Neural progenitor cell (in vitro differentiated cells): ENCODE measurements at regions not wholly inside any gene's neighbourhood (a gene's known extent, or its start where the extent isn't known, plus 50 kb on each side); places are given as distances from the start of the nearest gene placed in this dataset.

ENCODE experiments used
- DNase-seq: peaks from one replicate; pipeline ENCODE4 v3.0.0-alpha.2; 2016; ENCODE audit warnings: low spot score
- H2AFZ ChIP-seq: fragments of 200-600 bp; sonication (generic); replicated peaks from 2 replicates; pipeline ENCODE4 v1.6.1; 2016; ENCODE audit warnings: antibody characterized with exemption
- H3F3A ChIP-seq: fragments of 200-600 bp; sonication (generic); 2 replicates; pipeline ENCODE4 v1.6.1; 2016; ENCODE audit warnings: antibody characterized with exemption, low read depth
- H3K27ac ChIP-seq: fragments of 200-600 bp; sonication (generic); 2 replicates; pipeline ENCODE4 v1.5.1; 2016; ENCODE audit warnings: mild to moderate bottlenecking
- H3K27me3 ChIP-seq: fragments of 200-600 bp; sonication (generic); 2 replicates; pipeline ENCODE4 v1.6.1; 2016; ENCODE audit warnings: mild to moderate bottlenecking, moderate library complexity
- H3K36me3 ChIP-seq: fragments of 200-600 bp; sonication (generic); 2 replicates; pipeline ENCODE4 v1.5.1; 2016
- H3K4me1 ChIP-seq: fragments of 200-600 bp; sonication (generic); 2 replicates; pipeline ENCODE4 v1.6.1; 2016; ENCODE audit warnings: mixed run types
- H3K4me2 ChIP-seq: fragments of 200-600 bp; sonication (generic); 2 replicates; pipeline ENCODE4 v1.6.1; 2016
- H3K4me3 ChIP-seq: fragments of 200-600 bp; sonication (generic); 2 replicates; pipeline ENCODE4 v1.5.1; 2016
- H3K79me2 ChIP-seq: fragments of 200-600 bp; sonication (generic); 2 replicates; pipeline ENCODE4 v1.6.1; 2016; ENCODE audit warnings: low read depth
- H3K9ac ChIP-seq: fragments of 200-600 bp; sonication (generic); 2 replicates; pipeline ENCODE4 v1.6.1; 2016
- H3K9me3 ChIP-seq: fragments of 200-600 bp; sonication (generic); 2 replicates; pipeline ENCODE4 v1.5.1; 2016; ENCODE audit warnings: low read depth
- H4K20me1 ChIP-seq: fragments of 200-600 bp; sonication (generic); 2 replicates; pipeline ENCODE4 v1.6.1; 2016; ENCODE audit warnings: low read depth
- H3K27ac Mint-ChIP-seq: 3 replicates; pipeline ENCODE4 v1.8.0; 2021; ENCODE audit warnings: mixed read lengths
- H3K27me3 Mint-ChIP-seq: 2 replicates; pipeline ENCODE4 v1.8.0; 2022; ENCODE audit warnings: low read depth, mild to moderate bottlenecking, inconsistent platforms, moderate library complexity, mixed read lengths; ENCODE audit not compliant: insufficient read depth
- H3K36me3 Mint-ChIP-seq: 3 replicates; pipeline ENCODE4 v1.8.0; 2021; ENCODE audit warnings: mixed read lengths
- H3K4me1 Mint-ChIP-seq: 3 replicates; pipeline ENCODE4 v1.8.0; 2021; ENCODE audit warnings: mixed read lengths
- H3K4me3 Mint-ChIP-seq: 3 replicates; pipeline ENCODE4 v1.8.0; 2021; ENCODE audit warnings: mild to moderate bottlenecking, moderate library complexity, mixed read lengths
- H3K9me3 Mint-ChIP-seq: 3 replicates; pipeline ENCODE4 v1.8.0; 2020; ENCODE audit warnings: mixed read lengths
- EZH2 ChIP-seq: fragments of 200-600 bp; sonication (generic); IDR thresholded peaks from 2 replicates; pipeline ENCODE4 v1.6.1; 2017; ENCODE audit warnings: antibody characterized with exemption, mild to moderate bottlenecking, moderate library complexity
- EZH2phosphoT487 ChIP-seq: fragments of 200-600 bp; sonication (generic); IDR thresholded peaks from 2 replicates; pipeline ENCODE4 v1.6.1; 2017; ENCODE audit warnings: antibody characterized with exemption
- TF ChIP-seq, protein P1 (sequence below): fragments of 200-600 bp; sonication (generic); IDR thresholded peaks from 2 replicates; pipeline ENCODE4 v1.5.1; 2017; ENCODE audit warnings: antibody characterized with exemption, mild to moderate bottlenecking

DNA sequence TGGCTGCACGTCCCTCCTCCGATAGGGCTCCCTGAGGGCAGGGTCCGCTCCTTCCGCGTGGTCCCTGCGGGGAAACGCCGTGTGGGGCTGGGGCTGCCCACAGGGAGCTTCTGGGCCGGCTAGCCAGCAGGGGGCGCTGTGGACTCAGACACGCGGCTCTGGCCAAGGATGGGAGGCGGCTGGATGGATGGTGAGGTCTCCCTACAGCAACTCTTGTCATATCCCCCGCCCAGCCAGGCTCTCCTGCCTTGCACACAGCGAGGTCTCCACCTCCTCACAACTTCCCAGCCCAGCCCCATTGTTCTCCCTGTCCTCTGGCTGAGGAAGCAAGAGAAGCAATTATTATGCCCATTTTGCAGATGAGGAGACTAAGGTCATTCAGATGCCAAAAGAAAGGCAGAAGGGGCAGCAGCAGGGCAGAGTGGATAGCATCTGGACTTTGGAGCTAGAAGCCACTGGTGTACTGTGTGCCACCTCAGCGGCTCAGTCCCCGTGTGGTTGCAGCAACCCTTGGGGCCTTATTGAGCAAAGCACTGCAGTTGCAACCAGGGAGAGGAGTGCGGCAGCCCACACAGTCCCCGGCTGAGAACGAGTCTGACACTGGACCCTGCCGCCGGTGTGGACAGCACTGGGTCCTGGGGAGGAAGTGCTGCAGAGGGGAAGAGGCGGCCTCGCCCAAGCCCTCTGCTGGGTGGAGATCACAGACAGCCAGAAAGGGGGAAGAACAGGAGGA is 99.0 kb downstream of the ZFP36L2 start:
- Mint-ChIP-seq H3K4me3 (no peak overlapping the region), H3K4me1 (peaks cover 51% of the 10 kb centered on the region), H3K9me3 (no peaks in the 10 kb centered on the region), H3K27ac (peak overlapping the region; percentile 81), H3K27me3 (peaks cover 11% of the 10 kb centered on the region), H3K36me3 (no peaks in the 10 kb centered on the region)
- Histone ChIP-seq H3K4me3 (no peak overlapping the region), H3K4me1 (peaks cover 12% of the 10 kb centered on the region), H2AFZ (no peak overlapping the region), H4K20me1 (no peaks in the 10 kb centered on the region), H3F3A (no peaks in the 10 kb centered on the region), H3K79me2 (no peaks in the 10 kb centered on the region), H3K36me3 (no peaks in the 10 kb centered on the region), H3K27me3 (no peaks in the 10 kb centered on the region), H3K27ac (no peak overlapping the region), H3K4me2 (no peak overlapping the region), H3K9me3 (no peaks in the 10 kb centered on the region), H3K9ac (no peak overlapping the region)
- TF ChIP-seq, protein P1, sequence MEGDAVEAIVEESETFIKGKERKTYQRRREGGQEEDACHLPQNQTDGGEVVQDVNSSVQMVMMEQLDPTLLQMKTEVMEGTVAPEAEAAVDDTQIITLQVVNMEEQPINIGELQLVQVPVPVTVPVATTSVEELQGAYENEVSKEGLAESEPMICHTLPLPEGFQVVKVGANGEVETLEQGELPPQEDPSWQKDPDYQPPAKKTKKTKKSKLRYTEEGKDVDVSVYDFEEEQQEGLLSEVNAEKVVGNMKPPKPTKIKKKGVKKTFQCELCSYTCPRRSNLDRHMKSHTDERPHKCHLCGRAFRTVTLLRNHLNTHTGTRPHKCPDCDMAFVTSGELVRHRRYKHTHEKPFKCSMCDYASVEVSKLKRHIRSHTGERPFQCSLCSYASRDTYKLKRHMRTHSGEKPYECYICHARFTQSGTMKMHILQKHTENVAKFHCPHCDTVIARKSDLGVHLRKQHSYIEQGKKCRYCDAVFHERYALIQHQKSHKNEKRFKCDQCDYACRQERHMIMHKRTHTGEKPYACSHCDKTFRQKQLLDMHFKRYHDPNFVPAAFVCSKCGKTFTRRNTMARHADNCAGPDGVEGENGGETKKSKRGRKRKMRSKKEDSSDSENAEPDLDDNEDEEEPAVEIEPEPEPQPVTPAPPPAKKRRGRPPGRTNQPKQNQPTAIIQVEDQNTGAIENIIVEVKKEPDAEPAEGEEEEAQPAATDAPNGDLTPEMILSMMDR, result peak; percentile 56
- TF ChIP-seq EZH2, result no peak
- DNase-seq, result peak; percentile 47

DNA sequence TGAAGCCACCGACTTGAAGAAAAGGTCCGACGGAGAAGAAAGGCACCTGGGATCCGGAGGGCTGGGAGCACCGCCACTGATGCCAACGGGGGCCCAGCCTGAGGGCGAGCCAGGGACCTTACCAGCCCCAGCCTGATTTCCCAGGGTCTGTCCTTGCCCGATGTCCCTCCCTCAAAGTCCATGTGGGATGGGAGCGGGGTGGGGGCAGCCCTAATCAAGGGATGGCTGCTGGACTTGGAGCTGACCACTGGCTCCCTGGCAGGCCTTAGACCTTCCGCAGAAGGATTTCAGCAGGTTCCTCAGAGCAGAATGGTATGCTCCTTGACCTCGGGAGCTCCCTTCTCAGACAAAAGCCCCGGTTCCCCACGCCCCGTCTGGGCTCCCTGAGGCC is 99.6 kb downstream of the ZFP36L2 start:
- Mint-ChIP-seq H3K4me3 (no peak overlapping the region), H3K36me3 (no peaks in the 10 kb centered on the region), H3K4me1 (peaks cover 57% of the 10 kb centered on the region), H3K9me3 (no peaks in the 10 kb centered on the region), H3K27me3 (peaks cover 9% of the 10 kb centered on the region), H3K27ac (no peak overlapping the region)
- Histone ChIP-seq H3K27ac (no peak overlapping the region), H3K27me3 (no peaks in the 10 kb centered on the region), H3K4me1 (peaks cover 12% of the 10 kb centered on the region), H3K79me2 (no peaks in the 10 kb centered on the region), H2AFZ (no peak overlapping the region), H3K4me3 (no peak overlapping the region), H3K36me3 (no peaks in the 10 kb centered on the region), H4K20me1 (no peaks in the 10 kb centered on the region), H3K9ac (no peak overlapping the region), H3K4me2 (no peak overlapping the region), H3F3A (no peaks in the 10 kb centered on the region), H3K9me3 (no peaks in the 10 kb centered on the region)
- DNase-seq, result no peak
- no peak for TF ChIP-seq EZH2
- no peak for TF ChIP-seq EZH2phosphoT487
- TF ChIP-seq, protein P1, result no peak

DNA sequence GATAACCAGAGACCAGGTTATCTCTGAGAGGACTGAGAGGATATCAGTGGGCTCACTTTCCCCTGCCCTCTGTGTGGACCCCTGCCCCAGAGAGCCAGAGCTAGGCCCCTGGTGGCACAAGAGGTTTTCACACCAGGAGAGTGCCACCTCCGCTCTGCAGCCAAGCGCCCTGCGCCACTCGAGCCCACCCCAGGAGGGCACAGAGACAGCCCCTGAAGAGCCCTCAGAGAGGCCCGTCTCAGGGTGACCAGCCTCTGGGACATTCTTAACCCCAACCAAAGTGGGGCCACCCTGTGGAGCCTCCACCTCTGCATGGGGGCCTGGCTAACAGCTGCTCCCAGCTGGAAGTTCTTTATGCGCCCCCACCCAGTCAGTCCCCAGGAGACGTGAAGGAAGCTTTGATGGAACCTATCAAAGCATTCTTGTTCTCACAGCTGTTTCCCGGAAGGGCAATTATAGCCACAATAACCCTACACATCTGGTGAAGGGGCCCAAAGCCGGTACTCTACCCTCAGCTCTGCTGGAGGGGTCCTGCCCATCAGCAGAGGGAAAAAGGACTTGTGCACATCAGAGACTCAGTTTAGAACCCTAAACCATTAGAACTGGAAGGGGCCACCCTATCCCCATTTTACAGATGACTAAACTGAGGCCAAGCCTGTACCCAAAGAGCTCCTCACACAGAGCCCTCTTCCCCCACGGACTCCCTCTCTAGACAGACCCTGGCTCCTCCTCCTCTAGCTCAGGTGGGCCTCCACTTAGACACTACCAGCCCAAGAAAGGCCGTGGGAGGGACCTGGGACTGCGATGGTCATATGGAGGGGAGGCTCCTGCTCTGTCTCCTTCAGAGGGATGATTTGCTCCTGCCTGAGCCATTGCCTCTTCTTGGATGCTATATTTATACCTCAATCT is 101.1 kb downstream of the ZFP36L2 start:
- peaks cover 9% of the 10 kb centered on the region for H3K4me1 ChIP-seq
- Mint-ChIP-seq H3K9me3 (peaks cover 2% of the 10 kb centered on the region), H3K4me3 (no peak overlapping the region), H3K36me3 (no peaks in the 10 kb centered on the region), H3K4me1 (peaks cover 50% of the 10 kb centered on the region), H3K27ac (peak overlapping the region; percentile 63), H3K27me3 (peaks cover 9% of the 10 kb centered on the region)
- no peak overlapping the region for H3K4me3 ChIP-seq
- H3K27ac ChIP-seq, result no peak overlapping the region
- no peak overlapping the region for H3K4me2 ChIP-seq
- no peaks in the 10 kb centered on the region for H3F3A ChIP-seq
- no peaks in the 10 kb centered on the region for H3K36me3 ChIP-seq
- H4K20me1 ChIP-seq, result no peaks in the 10 kb centered on the region
- H3K9ac ChIP-seq, result no peak overlapping the region
- H3K79me2 ChIP-seq, result no peaks in the 10 kb centered on the region
- H2AFZ ChIP-seq, result no peak overlapping the region
- DNase-seq, result no peak
- no peak for TF ChIP-seq EZH2
- TF ChIP-seq, protein P1, result no peak
- no peak for TF ChIP-seq EZH2phosphoT487
- H3K9me3 ChIP-seq, result no peaks in the 10 kb centered on the region
- no peaks in the 10 kb centered on the region for H3K27me3 ChIP-seq
